RKO (cell line): ENCODE measurements at regions not wholly inside any gene's neighbourhood (a gene's known extent, or its start where the extent isn't known, plus 50 kb on each side); places are given as distances from the start of the nearest gene placed in this dataset.

ENCODE experiments used
- DNase-seq: peaks from one replicate; pipeline ENCODE4 v3.0.0-alpha.2; 2016; ENCODE audit warnings: low spot score

DNA sequence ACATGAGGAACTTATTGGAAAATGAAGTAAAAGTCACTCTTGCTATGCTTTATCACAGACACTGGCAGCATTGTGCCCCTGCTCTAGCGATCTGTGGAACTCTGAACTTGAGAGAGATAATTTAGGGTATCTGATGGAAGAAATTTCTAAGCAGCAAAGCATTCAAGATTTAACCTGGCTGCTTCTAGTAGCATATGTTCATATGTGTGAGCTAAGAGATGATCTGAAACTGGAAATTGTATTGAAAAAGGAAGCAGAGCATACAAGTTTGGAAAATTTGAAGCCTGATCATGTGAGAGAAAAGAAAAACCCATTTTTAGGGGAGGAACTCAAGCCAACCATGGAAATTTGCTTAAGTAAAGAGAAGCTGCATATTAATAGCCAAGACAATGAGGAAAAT is 657.7 kb downstream of the TRAM1L1 start:
- no peak for DNase-seq

DNA sequence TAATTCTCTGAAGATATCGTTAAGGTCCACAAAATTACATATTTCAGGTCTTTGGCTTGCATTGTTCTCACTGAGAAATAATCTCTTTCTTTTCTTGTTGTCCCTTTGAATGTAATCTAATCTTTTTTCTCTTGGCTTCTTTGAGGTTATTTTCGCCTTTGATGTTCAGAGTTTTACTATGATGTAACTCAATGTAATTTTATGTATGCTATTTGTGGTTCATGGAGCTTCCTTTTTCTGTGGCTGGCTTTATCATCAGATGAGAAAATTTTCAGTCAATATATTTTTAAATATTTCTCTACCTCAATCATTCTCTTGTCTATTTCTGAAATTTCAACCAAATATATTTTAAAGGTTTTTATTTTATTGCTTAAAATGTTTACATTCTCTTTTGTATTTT is 672.2 kb downstream of the TRAM1L1 start:
- no peak for DNase-seq

DNA sequence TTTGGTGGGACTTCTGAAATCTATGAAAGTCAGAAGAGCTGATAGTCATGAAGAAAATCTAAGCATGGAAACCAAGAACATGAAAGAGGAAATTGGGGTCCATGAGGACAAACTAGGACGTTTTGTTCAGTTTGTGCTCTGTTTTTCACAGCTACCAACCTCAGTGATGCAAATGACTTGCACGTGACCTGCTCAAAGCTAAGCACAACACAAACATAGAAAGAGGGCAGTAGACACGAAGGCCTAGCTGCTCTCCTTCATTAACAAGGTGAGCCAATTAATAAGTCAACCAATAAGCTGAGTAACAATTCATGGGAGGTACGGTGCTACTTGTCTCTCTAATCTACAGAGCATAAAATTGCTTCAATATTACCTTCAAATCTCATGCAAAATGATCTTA is 684.1 kb downstream of the TRAM1L1 start:
- no peak for DNase-seq

DNA sequence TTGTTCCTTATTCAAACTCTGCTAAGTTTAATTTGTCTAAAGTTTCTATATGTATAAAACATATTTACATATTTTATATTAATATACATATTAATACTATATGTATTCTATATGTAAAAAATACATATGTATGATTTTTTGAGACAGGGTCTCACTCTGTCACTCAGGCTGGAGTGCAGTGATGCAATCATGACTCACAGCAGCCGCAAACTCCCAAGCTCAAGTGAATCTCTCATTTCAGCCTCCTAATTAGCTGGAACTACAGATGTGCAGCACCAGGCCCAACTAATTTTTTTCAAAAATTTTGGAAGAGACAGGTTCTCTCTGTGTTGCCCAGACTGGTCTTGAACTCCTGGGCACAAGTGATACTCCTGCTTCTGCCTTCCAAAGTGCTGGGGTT is 684.9 kb downstream of the TRAM1L1 start:
- peak; percentile 52 for DNase-seq

DNA sequence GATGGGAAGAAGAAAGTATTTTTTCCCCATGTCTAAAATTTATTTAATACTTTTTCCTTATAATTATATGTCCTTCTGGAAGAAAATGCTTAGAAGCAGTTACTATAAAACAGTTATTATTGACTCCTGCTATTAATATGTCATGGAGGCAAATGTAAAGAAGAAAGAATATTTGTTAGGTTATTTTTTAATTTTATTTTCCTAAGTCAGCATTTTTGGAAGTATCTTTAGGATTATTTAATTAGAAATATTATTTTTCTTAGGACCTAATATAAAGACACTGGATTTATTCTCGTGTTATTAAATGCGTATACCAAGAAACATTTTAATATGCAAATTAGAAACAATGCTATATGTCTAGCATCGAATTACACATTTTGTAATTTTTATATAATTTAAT is 687.7 kb downstream of the TRAM1L1 start:
- no peak for DNase-seq

DNA sequence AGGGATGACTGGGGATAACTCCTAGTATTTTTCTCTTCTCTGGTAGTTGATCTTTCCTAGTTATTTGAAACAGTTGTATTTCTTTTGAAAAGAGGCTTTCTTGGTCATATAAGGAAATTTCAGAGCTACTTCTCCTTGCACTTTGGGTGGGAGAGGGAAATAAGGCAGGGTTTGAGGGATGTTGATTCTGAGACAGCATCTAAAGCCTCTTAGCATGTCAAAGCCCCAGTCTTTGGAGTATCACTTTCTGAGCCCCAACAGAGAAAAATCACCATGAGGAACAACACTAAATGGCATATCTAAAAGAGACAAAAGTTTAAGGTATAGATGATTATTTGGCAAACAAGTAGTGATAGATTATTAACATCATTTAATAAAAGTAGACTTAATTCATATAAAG is 688.1 kb downstream of the TRAM1L1 start:
- DNase-seq: no peak

DNA sequence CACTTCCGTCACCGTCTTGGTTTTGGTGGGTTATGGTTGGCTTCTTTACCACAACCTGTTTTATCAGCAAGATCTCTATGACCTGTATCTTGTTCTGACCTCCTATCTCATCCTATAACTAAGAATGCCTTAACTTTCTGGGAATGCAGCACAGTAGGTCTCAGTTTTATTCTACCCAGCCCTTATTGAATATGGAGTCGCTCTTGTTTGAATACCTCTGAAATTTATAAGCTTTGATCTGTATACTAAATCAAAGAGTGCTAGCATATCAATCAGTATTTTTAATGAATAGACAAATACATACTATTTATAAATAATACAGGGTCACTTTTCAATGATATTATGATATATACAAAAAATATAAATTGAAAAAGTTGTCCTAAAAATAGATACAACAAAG is 690.0 kb downstream of the TRAM1L1 start:
- no peak for DNase-seq

DNA sequence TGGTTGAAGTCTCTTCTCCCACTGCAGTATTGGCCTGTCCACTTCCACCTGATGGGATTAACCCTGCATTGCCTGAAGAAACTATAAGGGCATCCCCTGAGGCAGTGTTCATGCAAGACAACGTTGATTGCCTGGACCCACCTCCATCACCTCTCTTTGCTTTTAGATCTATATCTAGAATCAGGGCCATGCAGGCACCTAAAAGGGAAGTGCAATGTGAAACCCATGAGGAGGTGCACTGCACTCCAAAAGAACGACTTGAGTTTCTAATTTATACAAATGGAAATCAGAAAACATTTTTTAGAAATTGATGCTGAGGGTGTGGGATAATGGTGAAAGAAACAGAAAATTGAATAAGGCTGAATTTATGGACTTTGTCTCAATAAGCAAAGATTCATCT is 694.4 kb downstream of the TRAM1L1 start:
- no peak for DNase-seq

DNA sequence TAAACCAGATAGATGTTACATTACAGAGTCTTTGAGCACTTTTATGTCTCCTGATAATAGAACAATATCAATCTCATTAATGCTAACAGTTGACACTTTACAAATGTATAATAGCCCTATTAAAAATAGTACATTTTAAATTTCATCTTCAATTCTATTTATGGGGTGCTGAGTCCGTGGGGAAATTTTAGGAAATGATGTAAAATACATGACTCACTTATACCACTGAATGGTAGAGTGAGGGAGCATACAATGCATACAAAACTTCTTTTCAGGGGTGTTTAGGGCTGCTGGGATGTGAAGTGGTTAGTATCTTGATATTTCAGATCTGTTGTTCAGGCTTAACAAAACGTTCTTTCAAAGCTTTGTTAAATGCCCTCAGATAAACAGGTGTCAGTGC is 696.2 kb downstream of the TRAM1L1 start:
- no peak for DNase-seq

DNA sequence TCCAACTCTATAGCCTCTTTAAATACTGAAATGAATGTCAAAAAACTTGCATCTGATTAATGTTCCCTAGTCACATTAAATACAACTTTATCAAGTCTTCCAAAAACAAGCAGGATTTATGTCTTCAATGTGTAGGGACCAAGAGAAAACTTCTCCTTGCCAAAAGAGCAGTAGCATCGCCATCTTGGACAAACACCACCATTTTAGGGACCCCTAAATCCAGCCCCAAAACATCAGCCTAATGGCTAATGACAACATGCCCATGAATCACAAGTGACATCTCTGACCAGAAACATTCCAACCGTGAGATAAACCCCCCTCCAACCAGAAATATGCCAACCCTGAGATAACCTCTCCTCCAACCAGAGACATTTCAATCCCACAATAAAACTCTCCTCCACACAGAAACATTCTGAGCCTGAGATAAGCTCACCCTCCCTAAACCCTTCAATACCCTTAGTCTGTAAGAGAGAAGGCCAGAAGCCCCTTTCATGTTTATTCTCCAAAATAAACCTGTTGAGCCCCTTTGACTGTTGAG is 697.4 kb downstream of the TRAM1L1 start:
- no peak for DNase-seq

DNA sequence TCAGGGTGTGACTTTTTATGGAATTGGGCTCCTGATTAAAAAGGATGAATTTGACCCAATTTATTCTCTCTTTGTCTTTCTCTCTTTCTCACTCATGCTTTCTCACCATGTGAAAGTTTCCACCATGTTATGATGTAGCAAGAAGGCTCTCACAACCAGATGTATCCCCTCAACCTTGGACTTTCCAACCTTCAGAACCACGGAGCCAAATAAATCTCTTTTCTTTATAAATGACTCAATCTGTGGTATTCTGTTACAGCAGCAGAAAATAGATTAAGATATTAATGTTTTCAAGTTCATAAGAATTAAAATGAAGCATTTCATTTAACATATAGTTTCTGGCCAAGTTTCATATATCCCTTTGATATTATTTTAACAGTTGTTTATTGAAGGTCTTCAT is 698.5 kb downstream of the TRAM1L1 start:
- no peak for DNase-seq

DNA sequence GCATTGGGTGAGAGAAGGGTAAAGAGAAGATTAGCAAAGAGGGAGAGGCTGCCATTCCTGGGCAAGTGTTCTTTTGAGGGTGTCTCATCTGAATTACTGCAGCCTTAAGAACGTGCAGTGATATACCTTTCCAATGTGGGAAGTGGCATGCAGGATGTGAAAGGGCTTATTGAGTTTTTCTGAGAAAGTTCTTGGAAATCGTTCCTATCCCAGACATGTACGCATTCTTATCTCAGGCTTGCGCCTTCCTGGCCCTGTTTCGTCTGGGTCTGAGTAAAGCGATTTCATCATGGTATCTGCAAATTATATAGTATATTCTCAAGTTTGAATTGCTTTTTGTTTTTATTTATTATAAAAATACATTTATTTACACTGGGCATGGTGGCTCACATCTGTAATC is 699.8 kb downstream of the TRAM1L1 start:
- DNase-seq: no peak

DNA sequence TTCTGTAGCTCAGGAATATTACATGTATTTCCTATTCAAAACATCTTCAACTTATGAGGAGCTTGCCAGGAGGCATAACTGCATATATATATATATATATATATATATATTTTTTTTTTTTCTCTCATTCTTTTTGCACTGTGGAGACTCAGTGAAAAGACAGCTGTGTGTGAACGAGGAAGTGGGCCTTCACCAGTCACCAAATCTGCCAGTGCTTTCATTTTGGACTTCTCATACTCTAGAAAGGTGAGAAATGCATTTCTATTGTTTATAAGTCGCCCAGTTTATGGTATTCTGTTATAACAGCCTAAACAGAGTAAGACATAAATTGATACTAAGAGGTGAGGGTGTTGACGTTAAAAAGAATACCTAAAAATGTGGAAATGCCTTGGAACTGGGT is 710.6 kb downstream of the TRAM1L1 start:
- no peak for DNase-seq

DNA sequence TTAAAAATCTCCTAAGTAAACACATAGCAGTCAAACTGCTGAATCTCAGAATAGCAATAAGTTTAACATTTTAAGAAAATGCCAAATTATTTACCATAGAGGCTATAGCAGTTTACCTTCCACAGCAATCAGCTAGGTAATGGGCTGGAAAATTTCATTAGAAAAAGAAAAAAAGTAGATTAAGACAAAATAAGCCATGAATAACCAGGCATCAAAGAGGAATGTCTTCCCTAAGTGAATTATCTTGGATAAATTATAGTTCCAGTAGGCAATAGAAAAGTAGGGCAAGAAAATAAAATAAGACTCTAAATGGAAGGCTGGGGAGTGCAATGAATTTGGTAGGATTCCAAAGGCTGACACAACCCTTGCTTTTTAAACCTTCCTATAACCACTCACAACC is 722.8 kb downstream of the TRAM1L1 start:
- no peak for DNase-seq

DNA sequence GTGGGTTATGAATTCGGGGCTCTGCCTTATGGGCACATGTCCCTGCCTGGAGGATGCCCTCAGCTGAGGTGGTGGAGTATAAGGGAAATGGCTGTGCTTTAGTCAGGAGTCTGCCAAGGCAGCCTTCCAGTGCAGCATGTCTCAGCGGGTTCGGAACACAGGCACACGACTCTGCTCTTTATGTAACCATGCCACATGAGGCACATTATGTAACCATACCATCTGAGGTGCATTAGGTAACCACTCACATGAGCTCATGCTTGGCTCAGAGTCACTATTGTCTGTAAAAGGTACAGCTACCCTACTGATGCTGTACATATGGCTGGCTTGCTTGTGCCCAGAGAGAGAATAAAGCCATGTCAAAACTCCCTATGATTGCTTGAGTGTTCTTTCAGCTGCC is 723.6 kb downstream of the TRAM1L1 start:
- no peak for DNase-seq

DNA sequence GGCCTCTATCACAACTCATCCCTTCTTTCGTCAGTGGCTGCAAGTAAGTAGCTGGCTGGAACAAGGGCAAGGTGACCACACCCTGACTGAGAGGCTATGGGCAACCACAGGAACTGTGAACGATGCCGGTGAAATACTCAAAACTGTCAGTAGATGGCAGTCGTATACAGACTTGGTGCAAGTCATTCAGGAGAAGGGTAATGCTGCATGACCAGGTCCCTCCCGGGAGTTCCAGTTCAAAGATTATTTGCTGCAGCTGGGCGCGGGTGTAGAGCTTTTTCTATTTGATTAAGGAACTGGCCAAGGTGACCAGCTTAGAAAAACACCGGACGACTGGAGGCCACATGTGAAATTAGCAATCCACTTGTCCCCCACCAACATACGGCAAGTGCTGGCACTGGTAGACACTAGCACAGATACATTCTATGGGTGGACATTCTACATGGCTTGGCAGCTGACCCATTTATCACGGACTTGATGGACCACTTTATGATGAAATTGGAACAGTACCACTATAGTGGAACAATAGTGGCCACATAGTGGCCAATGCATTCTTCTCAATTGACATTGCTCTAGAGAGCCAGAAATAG is 726.6 kb downstream of the TRAM1L1 start:
- no peak for DNase-seq

DNA sequence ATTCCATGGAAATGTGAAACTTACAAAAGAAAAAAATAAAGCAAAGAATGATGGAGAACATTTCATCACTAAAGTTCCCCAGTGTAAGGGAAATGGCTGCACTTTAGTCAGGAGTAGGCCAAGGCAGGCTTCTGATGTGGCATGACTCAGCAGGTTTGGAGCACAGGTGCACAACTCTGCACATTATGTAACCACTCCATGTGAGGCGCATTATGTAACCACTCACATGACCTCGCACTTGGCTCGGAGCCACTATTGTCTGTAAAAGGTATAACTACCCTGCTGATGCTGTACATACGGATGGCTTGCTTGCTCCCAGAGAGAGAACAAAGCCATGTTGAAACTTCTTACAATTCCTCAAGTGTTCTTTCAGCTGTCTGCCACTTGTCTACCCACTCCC is 727.6 kb downstream of the TRAM1L1 start:
- DNase-seq: peak; percentile 60

DNA sequence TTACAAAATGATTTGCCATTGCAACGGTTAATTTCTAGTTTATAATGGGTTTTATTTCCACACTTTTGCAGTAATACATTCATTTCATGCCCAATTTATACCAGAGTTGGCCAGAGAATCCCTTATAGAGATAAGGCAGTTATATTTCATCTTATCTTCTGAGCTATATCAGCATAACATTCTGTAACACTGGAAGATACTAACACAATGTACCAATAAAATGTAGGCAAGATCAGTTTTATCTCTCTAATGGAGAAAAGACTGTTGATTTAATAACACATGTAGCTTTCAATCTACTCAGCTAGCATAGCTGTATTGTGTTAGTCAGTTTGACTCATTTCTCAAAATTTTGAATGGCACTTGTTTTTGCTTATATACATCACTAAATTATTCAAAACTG is 738.6 kb downstream of the TRAM1L1 start:
- no peak for DNase-seq

DNA sequence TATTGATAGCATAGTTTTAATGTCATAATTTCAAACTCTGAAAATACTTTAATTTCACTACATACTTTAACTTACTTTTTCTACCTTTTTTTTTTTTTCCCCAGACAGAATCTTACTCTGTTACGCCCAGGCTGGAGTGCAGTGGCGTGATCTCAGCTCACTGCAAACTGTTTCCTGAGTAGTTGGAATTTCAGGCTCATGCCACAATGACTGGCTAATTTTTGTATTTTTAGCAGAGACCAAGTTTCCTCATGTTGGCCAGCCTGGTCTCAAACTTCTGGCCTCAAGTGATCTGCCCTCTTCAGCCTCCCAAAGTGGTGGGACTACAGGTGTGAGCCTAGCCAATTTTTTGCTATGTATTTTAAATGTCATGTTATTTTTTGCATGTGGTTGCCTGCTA is 741.6 kb downstream of the TRAM1L1 start:
- no peak for DNase-seq

DNA sequence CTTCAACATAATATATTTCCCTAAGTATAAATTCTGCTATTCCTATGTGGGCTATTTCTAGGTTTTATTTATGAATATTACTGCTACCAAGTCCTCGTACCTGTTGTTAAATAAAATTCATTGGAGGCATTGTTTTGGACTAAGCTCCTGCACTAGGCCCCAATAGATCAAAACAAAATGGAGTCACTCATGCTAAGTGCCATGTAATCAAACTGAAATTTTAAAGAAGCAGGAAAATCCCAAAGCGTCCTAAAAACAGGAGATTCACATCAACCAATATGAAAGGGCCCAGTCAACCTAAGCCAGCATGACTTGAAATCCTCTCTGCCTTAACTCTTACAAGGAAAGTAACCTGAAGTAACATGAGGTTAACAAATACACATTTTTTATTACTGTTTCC is 743.2 kb downstream of the TRAM1L1 start:
- DNase-seq: no peak

DNA sequence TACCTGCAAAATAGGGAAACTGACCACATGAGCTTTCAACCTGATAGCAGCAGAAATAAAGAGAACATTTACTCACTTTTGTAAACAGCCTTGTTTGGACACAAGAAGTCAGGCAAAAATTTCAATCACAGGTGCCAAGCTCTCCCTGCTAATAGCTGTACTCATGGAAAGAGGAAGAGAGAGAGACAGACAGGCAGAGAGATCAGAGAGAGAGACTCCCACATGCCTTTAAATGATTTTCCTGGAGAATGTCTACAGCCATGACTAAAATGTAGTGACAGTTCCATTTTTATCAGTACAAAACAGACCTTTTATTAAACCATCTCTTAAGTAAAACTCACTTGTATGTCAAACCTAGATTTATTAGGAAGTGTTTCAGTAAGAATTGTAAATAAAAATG is 752.9 kb downstream of the TRAM1L1 start:
- no peak for DNase-seq

DNA sequence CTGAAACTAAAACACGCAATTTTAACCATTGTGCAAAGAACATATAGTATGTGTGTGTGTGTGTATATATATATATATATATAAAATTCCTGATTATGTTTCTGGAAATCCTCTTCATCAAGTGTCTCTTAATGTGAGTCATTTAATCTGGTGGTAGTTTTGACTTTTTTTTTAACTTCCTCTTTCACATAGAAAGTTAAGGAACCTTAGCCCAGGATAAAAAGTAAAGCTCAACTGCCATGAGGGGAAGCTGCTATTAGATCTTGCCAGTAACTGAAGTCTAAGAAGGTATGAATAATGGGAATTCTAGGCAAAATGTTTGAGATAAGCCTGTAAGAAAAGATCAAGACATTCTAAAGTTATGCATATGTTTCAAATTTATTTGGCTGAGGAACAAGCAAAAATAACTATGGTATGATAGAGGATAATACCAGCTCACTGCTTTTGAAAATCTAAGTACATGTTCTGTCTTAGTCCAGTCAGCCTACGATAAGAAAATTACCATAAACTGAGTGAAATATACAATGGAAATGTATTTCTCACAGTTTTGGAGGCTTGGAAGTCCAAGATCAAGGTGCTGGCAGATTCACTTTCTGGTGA is 757.0 kb downstream of the TRAM1L1 start:
- DNase-seq: no peak

DNA sequence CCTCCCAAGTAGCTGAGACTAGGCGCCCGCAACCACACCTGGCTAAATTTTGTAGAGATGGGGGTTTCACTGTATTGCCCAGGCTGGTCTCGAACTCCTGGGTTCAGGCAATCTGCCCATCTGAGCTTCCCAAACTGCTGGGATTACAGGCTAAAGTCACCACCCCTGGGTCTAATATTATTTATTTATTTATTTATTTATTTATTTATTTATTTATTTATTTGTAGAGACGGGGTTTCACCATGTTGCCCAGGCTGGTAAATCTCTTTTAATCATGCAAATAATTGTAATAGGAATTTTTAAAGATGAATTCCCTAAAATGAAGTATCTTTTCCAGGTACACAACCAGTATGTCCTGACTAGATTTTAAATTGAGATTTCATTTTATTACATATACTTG is 761.8 kb downstream of the TRAM1L1 start:
- no peak for DNase-seq

DNA sequence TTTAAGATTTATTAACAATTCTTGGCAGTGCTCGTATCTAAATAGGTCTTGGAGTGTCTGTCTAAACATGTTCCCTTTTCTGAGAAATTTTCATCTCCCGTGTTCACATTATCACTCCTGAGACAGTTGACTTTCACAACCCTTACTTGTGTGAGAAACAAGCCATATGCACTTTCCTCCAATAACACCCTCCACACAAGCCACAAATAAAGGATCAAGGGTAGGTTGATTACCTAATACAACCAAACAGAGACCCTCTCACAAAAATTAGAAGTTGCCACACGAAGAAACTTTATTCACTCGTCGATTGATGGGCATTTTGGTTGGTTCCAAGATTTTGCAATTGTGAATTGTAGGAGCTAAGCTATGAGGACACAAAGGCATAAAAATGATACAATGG is 763.9 kb downstream of the TRAM1L1 start:
- DNase-seq: no peak
